Tibial artery (tissue), 4 donors: ENCODE measurements at regions not wholly inside any gene's neighbourhood (a gene's known extent, or its start where the extent isn't known, plus 50 kb on each side); places are given as distances from the start of the nearest gene placed in this dataset.

Source experiments
- DNase-seq, 2 donors: peaks; one replicate each; pipeline ENCODE4 v3.0.0-alpha.2; 2019
- H3K27ac ChIP-seq, 2 donors: fragments of 200-600 bp; sonication (generic) in 1 of 2; 1 replicate in 1 of 2; 2 replicates in 1 of 2; pipeline ENCODE4 v1.5.1; 2018 to 2019; ENCODE audit warnings: mild to moderate bottlenecking in 1 of 2
- H3K27me3 ChIP-seq, 2 donors: fragments of 200-600 bp; sonication (generic) in 1 of 2; one replicate each; pipeline versions ENCODE4 v1.5.1 to v1.6.0; 2016 to 2019
- H3K36me3 ChIP-seq, 3 donors: fragments of 200-600 bp; sonication (generic) in 2 of 3; one replicate each; pipeline ENCODE4 v1.5.1; 2016 to 2019; ENCODE audit warnings: mild to moderate bottlenecking in 2 of 3
- H3K4me1 ChIP-seq, 4 donors: fragments of 200-600 bp; sonication (generic) in 2 of 4; 1 replicate in 3 of 4; 2 replicates in 1 of 4; pipeline ENCODE4 v1.5.1; 2016 to 2019
- H3K4me3 ChIP-seq, 2 donors: fragments of 200-600 bp; sonication (generic) in 1 of 2; 1 replicate in 1 of 2; 2 replicates in 1 of 2; pipeline ENCODE4 v1.5.1; 2018 to 2019; ENCODE audit warnings: mild to moderate bottlenecking in 2 of 2
- H3K9me3 ChIP-seq, 3 donors: fragments of 200-600 bp; sonication (generic) in 1 of 3; one replicate each; pipeline ENCODE4 v1.5.1; 2016 to 2019
- intact Hi-C: fragments of 100-400 bp; cut with DNase I; formaldehyde crosslinking; loops from one replicate; pipeline ENCODE4 v1.15.0; 2023; ENCODE audit warnings: low total_unique reads
- TF ChIP-seq, protein P1 (sequence below), 2 experiments: fragments of 200-600 bp in 1 of 2; fragments of 450-650 bp in 1 of 2; IDR thresholded peaks; one replicate each; pipeline ENCODE4 v1.5.1; 2017 to 2019; ENCODE audit warnings: antibody characterized with exemption in 2 of 2, mild to moderate bottlenecking in 1 of 2, moderate library complexity in 1 of 2

DNA sequence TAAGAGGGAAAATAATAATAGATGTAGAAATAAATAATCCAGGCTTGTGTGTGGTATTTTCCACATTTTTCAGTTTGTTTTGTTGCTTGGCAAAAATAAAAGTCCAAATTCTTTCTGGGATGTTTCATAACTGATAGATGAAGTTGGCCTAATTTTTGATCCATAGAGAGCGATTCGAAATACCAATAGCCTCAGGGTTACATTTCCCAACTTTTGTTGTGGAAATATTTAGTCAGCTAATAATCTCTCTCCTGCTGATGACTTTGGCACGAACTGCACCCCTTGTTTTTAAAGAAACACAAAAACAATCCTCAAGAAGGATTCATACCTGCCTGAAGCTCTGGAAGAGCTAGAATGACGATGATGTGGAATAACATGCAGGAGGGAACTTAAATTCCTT lies 483.2 kb downstream of the ADRA2A start:
- no peak for DNase-seq
- Histone ChIP-seq H3K4me3 (no peak overlapping the region), H3K27me3 (no peaks in the 10 kb centered on the region), H3K4me1 (no peaks in the 10 kb centered on the region), H3K9me3 (no peaks in the 10 kb centered on the region), H3K27ac (no peak overlapping the region), H3K36me3 (no peaks in the 10 kb centered on the region)
- TF ChIP-seq, protein P1, sequence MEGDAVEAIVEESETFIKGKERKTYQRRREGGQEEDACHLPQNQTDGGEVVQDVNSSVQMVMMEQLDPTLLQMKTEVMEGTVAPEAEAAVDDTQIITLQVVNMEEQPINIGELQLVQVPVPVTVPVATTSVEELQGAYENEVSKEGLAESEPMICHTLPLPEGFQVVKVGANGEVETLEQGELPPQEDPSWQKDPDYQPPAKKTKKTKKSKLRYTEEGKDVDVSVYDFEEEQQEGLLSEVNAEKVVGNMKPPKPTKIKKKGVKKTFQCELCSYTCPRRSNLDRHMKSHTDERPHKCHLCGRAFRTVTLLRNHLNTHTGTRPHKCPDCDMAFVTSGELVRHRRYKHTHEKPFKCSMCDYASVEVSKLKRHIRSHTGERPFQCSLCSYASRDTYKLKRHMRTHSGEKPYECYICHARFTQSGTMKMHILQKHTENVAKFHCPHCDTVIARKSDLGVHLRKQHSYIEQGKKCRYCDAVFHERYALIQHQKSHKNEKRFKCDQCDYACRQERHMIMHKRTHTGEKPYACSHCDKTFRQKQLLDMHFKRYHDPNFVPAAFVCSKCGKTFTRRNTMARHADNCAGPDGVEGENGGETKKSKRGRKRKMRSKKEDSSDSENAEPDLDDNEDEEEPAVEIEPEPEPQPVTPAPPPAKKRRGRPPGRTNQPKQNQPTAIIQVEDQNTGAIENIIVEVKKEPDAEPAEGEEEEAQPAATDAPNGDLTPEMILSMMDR (IDR thresholded peaks at IDR 0.05): no peak
- intact Hi-C loops: loop anchor here (5.0 kb wide), 1 partner anchor 1003 kb away; no protein-coding TSS in a partner anchor

DNA sequence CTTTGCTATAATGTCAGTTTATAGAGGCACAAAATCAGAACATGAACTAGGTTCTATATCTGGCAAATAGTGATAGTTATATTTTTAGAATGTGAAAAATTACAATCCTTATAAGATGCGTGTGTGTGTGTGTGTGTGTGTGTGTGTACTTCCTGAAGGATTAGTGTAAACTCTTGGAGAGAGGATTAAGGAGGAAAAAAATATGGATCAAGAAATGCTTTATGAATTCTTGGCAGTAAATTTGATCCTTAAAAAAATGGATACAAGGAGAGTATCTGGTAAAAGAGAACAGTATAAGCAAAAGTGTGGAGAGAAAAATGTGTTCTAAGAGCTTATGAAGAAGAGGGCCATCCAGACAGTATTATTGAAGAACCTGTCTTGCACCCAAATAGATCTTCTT lies 484.3 kb downstream of the ADRA2A start:
- Histone ChIP-seq H3K27me3 (no peaks in the 10 kb centered on the region), H3K4me1 (no peaks in the 10 kb centered on the region), H3K9me3 (no peaks in the 10 kb centered on the region), H3K27ac (no peak overlapping the region), H3K36me3 (no peaks in the 10 kb centered on the region), H3K4me3 (no peak overlapping the region)
- intact Hi-C loops: loop anchor here (5.0 kb wide), 1 partner anchor 1004 kb away; no protein-coding TSS in a partner anchor
- TF ChIP-seq, protein P1 (IDR thresholded peaks at IDR 0.05): no peak
- DNase-seq: no peak

DNA sequence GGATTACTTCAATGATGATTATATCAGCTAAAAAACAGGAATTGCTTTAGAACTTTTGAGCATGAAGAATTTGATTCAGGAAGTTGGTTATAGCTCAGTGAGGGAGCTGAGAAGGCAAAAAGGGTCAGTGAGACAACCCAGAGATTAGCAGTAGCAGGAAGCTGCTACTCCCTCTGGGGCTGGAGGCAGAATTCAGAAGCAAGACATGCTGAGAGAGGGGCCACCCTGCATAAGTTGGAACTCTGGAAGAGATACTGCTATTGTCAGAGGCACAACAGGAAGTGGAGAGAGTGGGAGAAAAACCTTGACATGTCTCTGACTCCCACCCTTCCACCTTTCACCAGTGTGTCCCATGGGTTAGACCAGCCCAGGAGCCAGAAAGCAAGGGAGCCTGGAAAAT lies 488.7 kb downstream of the ADRA2A start:
- TF ChIP-seq, protein P1 (IDR thresholded peaks at IDR 0.05): no peak
- no peak for DNase-seq
- no peaks in the 10 kb centered on the region for H3K9me3 ChIP-seq
- no peaks in the 10 kb centered on the region for H3K36me3 ChIP-seq
- H3K4me3 ChIP-seq: no peak overlapping the region
- no peak overlapping the region for H3K27ac ChIP-seq
- H3K27me3 ChIP-seq: no peaks in the 10 kb centered on the region
- H3K4me1 ChIP-seq: no peaks in the 10 kb centered on the region
- intact Hi-C loops: no loop called here

DNA sequence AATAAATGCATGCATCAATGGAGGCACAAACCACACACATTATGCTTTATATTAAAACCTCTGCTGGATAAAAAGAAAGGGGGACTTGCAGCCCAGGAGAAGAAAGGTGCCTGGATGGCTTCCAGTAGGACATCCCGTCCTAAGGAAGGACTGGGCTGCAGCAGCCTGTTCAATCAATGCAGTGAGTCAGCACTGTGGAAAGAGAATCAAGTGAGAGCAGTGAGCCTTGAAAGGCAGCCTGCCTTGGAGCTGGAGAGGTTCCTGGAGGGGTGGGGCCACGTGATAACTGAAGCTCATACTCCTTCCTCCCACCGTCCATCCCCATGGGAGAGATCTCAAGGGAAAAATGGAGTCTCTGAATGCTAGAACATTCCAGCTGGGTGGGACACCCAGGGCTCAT lies 501.2 kb downstream of the ADRA2A start:
- H3K27ac ChIP-seq: no peak overlapping the region
- DNase-seq: no peak
- intact Hi-C loops: no loop called here
- no peaks in the 10 kb centered on the region for H3K4me1 ChIP-seq
- H3K27me3 ChIP-seq: no peaks in the 10 kb centered on the region
- no peaks in the 10 kb centered on the region for H3K36me3 ChIP-seq
- TF ChIP-seq, protein P1 (IDR thresholded peaks at IDR 0.05): no peak
- H3K4me3 ChIP-seq: no peak overlapping the region
- H3K9me3 ChIP-seq: no peaks in the 10 kb centered on the region

DNA sequence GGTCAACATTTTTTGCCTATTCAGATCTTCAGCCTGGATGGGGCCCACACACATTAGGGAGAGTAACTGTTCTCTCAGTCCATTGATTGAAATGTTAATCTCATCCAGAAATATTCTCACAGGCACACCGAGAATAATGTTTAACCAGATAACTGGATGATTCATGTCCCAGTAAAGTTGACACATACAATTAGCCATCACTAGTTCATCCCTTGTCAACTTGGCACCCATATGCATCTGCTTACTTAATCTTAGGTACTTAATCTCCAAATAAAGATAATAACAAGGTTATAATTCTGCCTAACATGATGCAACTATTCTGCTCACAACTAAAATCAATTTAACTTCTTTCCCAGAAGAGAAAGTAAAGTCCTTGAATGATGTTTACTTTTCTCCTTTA lies 502.6 kb downstream of the ADRA2A start:
- TF ChIP-seq, protein P1 (IDR thresholded peaks at IDR 0.05): no peak
- intact Hi-C loops: no loop called here
- H3K27me3 ChIP-seq: no peaks in the 10 kb centered on the region
- no peak overlapping the region for H3K27ac ChIP-seq
- no peak overlapping the region for H3K4me3 ChIP-seq
- DNase-seq: no peak
- H3K36me3 ChIP-seq: no peaks in the 10 kb centered on the region
- no peaks in the 10 kb centered on the region for H3K9me3 ChIP-seq
- H3K4me1 ChIP-seq: no peaks in the 10 kb centered on the region

DNA sequence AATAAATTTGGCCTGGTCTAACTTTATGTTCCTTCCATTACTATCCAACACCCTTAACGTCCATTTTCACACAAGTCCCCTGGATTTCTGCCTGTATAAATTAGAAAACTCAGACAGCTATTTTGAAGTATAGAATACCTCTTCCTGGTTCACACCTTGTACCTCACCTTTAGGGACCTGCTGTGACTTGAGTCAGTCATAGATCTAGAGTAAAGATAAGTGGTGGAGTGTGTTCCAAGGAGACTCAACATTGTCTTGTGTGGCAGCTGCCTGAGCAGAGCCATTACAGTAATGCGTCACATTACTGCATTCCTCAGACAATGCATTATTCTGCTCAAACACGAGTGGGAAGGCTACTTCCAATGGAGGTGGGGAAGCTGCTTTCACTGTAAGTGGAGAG lies 513.9 kb downstream of the ADRA2A start:
- TF ChIP-seq, protein P1 (IDR thresholded peaks at IDR 0.05): no peak

More for the DNA sequence above, 513.9 kb downstream of the ADRA2A start:
- intact Hi-C loops: no loop called here
- H3K27me3 ChIP-seq: no peaks in the 10 kb centered on the region
- DNase-seq: no peak
- no peak overlapping the region for H3K4me3 ChIP-seq
- no peak overlapping the region for H3K27ac ChIP-seq
- H3K36me3 ChIP-seq: no peaks in the 10 kb centered on the region
- H3K4me1 ChIP-seq: no peaks in the 10 kb centered on the region
- no peaks in the 10 kb centered on the region for H3K9me3 ChIP-seq
